OCI-LY1 (cell line): ENCODE measurements at regions not wholly inside any gene's neighbourhood (a gene's known extent, or its start where the extent isn't known, plus 50 kb on each side); places are given as distances from the start of the nearest gene placed in this dataset.

ENCODE experiments used
- EZH2 ChIP-seq: fragments of 200-600 bp; sonication (generic), shearing (Covaris generic); IDR thresholded peaks from 2 replicates; pipeline ENCODE4 v1.8.0; 2017; ENCODE audit warnings: borderline replicate concordance, mixed run types, mild to moderate bottlenecking, antibody characterized with exemption, low read length, moderate library complexity, mixed read lengths
- TF ChIP-seq, protein P1 (sequence below): fragments of 200-600 bp; sonication (generic), shearing (Covaris generic); IDR thresholded peaks from 2 replicates; pipeline ENCODE4 v1.5.1; 2017; ENCODE audit warnings: mild to moderate bottlenecking, antibody characterized with exemption, low read length, moderate library complexity, mixed read lengths

DNA sequence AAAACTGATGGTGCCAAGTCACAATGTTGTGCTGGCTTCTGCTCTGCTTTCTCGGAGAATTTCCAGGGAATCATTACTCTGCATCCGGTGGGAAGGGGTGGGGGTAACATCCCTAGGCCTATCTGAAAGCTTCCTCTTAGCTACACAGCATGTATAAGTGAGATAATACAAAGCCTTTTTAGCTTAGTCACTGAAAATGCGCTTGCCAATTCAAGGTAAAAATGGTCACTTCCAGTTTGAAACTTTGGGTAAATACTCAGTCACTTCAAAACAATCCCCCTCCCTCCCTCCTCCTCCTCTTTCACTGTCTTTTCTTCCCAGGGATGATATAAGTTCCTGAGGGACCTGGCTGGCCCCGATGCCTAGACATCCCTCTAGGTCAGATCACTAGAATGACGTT lies 57.3 kb upstream of the APBB1IP start:
- TF ChIP-seq, protein P1, sequence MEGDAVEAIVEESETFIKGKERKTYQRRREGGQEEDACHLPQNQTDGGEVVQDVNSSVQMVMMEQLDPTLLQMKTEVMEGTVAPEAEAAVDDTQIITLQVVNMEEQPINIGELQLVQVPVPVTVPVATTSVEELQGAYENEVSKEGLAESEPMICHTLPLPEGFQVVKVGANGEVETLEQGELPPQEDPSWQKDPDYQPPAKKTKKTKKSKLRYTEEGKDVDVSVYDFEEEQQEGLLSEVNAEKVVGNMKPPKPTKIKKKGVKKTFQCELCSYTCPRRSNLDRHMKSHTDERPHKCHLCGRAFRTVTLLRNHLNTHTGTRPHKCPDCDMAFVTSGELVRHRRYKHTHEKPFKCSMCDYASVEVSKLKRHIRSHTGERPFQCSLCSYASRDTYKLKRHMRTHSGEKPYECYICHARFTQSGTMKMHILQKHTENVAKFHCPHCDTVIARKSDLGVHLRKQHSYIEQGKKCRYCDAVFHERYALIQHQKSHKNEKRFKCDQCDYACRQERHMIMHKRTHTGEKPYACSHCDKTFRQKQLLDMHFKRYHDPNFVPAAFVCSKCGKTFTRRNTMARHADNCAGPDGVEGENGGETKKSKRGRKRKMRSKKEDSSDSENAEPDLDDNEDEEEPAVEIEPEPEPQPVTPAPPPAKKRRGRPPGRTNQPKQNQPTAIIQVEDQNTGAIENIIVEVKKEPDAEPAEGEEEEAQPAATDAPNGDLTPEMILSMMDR = no peak
- no peak for TF ChIP-seq EZH2
